ENCODE measurements at regions not wholly inside any gene's neighbourhood (a gene's known extent, or its start where the extent isn't known, plus 50 kb on each side); places are given as distances from the start of the nearest gene placed in this dataset.

DNA sequence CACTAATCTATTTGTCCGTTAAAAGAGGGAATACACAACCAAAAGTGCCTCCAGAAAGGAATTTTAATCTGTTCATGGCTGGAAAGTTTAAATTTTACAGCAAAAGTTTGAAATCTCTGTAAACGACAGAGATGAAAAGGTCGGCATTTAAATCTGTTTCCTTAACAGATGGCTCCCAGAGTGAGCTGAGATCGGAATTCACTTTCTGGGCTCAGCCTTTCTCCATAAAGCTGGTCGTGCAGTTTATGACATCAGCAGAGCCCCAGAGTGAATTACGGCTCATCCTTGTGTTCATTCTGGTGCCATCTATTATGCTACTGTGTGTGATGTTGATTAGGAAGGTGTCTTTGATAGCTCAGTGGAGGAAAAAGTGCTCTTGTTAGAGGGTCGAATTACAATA lies 117.6 kb upstream of the ZFP64 start:
- Mint-ChIP-seq H3K27me3 (peaks cover 15% of the 10 kb centered on the region), H3K4me3 (no peak overlapping the region), H3K36me3 (no peaks in the 10 kb centered on the region), H3K4me1 (ENCODE audit: unreplicated experiment) (peaks cover 35% of the 10 kb centered on the region), H3K9me3 (no peaks in the 10 kb centered on the region), H3K27ac (no peak overlapping the region)
- TF ChIP-seq, protein P1, sequence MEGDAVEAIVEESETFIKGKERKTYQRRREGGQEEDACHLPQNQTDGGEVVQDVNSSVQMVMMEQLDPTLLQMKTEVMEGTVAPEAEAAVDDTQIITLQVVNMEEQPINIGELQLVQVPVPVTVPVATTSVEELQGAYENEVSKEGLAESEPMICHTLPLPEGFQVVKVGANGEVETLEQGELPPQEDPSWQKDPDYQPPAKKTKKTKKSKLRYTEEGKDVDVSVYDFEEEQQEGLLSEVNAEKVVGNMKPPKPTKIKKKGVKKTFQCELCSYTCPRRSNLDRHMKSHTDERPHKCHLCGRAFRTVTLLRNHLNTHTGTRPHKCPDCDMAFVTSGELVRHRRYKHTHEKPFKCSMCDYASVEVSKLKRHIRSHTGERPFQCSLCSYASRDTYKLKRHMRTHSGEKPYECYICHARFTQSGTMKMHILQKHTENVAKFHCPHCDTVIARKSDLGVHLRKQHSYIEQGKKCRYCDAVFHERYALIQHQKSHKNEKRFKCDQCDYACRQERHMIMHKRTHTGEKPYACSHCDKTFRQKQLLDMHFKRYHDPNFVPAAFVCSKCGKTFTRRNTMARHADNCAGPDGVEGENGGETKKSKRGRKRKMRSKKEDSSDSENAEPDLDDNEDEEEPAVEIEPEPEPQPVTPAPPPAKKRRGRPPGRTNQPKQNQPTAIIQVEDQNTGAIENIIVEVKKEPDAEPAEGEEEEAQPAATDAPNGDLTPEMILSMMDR (conservative IDR thresholded peaks at IDR 0.05) = no peak
- DNase-seq (ENCODE audit: extremely low spot score, unreplicated experiment) = no peak

- no peaks in the 10 kb centered on the region for H3K9me3 Mint-ChIP-seq
- peaks cover 17% of the 10 kb centered on the region for H3K27me3 Mint-ChIP-seq
- H3K4me1 Mint-ChIP-seq (ENCODE audit: unreplicated experiment) = peaks cover 18% of the 10 kb centered on the region
- no peaks in the 10 kb centered on the region for H3K36me3 Mint-ChIP-seq
- TF ChIP-seq, protein P1 (conservative IDR thresholded peaks at IDR 0.05) = no peak
- no peak overlapping the region for H3K27ac Mint-ChIP-seq
- DNase-seq (ENCODE audit: extremely low spot score, unreplicated experiment) = no peak
- H3K4me3 Mint-ChIP-seq = no peak overlapping the region
Observed at GRCh38 chr20:52306477-52306876, 114.9 kb upstream of the ZFP64 start.

DNA sequence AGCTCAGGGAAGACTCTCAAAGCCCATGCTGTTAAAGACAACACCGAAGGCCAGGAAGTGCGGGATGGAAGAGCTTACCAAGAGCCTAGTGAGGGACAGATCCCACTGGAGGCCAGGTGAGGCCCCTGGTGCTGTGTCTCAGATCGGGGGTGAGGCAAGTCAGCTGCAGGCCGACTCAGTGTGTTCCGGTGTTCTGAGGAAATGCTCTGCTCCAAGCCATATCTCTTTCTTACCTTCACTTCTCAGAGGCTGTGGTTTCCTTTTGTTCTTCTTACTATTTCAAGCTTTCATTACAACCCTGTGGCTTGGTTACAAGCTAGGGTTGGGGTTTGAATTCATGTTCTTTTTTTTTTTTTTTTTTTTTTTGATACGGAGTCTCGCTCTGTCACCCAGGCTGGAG lies 114.3 kb upstream of the ZFP64 start:
- TF ChIP-seq, protein P1 (conservative IDR thresholded peaks at IDR 0.05) = no peak
- H3K36me3 Mint-ChIP-seq = no peaks in the 10 kb centered on the region
- H3K4me3 Mint-ChIP-seq = no peak overlapping the region
- H3K4me1 Mint-ChIP-seq (ENCODE audit: unreplicated experiment) = peaks cover 14% of the 10 kb centered on the region
- H3K27me3 Mint-ChIP-seq = peaks cover 14% of the 10 kb centered on the region
- DNase-seq (ENCODE audit: extremely low spot score, unreplicated experiment) = no peak
- H3K27ac Mint-ChIP-seq = no peak overlapping the region
- no peaks in the 10 kb centered on the region for H3K9me3 Mint-ChIP-seq

DNA sequence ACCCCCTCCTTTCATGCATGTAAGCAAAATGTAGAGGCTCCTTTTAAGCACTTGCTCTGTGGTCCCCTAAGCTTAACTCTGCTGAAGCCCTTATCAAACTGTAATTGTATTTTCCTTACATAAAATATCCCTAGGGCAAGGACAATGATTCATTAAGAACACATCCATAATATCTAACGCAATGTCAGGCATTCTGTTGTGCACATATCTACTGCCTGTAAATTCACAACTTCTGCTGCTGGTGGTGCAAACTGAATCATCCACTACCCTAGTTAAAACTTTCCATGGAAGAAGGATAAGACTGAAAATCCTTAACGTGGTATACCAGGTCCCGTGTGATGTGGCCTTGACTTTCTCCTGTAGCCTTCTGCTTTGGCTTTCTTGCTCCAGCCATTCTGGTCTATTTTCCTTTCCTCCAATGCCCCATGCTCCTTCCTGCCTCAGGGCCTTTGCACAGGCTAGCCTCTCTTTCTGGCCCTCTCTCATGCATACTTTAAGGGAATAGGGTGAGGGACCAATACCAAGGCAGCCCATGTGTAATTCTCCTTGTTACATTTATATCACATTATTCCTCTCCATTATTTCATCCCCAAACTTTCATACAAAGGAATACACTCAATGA lies 113.6 kb upstream of the ZFP64 start:
- peaks cover 10% of the 10 kb centered on the region for H3K4me1 Mint-ChIP-seq (ENCODE audit: unreplicated experiment)

DNA sequence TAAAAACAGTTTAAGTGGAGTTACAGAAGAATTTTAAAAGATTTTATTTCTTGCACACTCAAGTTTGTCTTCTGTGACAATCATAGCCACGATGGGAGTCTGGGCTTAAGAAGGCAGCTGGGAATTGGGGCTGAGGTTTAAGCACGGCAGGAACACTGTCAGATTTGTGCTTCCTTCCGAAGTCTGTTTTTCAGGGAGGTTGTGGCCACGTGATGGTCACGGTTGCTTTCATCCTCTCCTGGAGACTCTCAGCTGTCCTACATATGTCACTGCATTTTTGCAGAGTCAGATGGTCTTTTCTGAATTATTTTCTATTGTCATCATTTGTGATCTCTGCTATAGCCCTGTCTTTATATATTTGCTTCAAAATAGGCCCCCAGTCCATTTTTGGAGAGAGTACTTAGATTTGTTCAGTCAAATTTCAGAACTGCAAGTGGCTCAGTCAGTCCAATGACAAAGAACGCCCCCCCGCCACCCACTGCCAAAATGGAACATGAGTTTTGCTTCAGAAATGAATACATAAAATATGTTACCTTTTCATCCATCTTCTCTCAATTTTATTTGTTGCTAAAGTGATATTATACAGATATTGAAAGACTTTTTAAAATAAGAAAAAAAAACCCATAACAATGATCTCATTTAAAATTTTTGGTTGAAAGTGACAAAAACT lies 111.8 kb upstream of the ZFP64 start:
- DNase-seq (ENCODE audit: extremely low spot score, unreplicated experiment) = no peak
- TF ChIP-seq, protein P1 (conservative IDR thresholded peaks at IDR 0.05) = no peak
- Mint-ChIP-seq H3K9me3 (no peaks in the 10 kb centered on the region), H3K27ac (no peak overlapping the region), H3K27me3 (peaks cover 5% of the 10 kb centered on the region), H3K4me3 (no peak overlapping the region), H3K36me3 (no peaks in the 10 kb centered on the region), H3K4me1 (ENCODE audit: unreplicated experiment) (no peaks in the 10 kb centered on the region)

More for the DNA sequence above, 113.6 kb upstream of the ZFP64 start:
- Mint-ChIP-seq H3K36me3 (no peaks in the 10 kb centered on the region), H3K27me3 (peaks cover 11% of the 10 kb centered on the region), H3K4me3 (no peak overlapping the region), H3K9me3 (no peaks in the 10 kb centered on the region), H3K27ac (no peak overlapping the region)
- TF ChIP-seq, protein P1 (conservative IDR thresholded peaks at IDR 0.05) = no peak
- no peak for DNase-seq (ENCODE audit: extremely low spot score, unreplicated experiment)

Data from type B pancreatic cell (in vitro differentiated cells).